Urinary bladder (tissue), 3 donors: ENCODE measurements at regions not wholly inside any gene's neighbourhood (a gene's known extent, or its start where the extent isn't known, plus 50 kb on each side); places are given as distances from the start of the nearest gene placed in this dataset.
"Not testable (repeated sequence)": the region's sequence is repeated elsewhere in the genome, so short reads cannot be mapped to it uniquely, and the experiment has no call there.

ENCODE experiments used
- DNase-seq: peaks from one replicate; pipeline ENCODE4 v3.0.0-alpha.2; 2015; ENCODE audit errors: extremely low spot score
- H3K27ac ChIP-seq: one replicate; pipeline ENCODE4 v1.5.1; 2013; ENCODE audit warnings: low read depth, mild to moderate bottlenecking, moderate library complexity
- H3K36me3 ChIP-seq: one replicate; pipeline ENCODE4 v1.6.1; 2013; ENCODE audit warnings: mild to moderate bottlenecking, moderate library complexity; ENCODE audit not compliant: insufficient read depth
- H3K4me1 ChIP-seq: one replicate; pipeline ENCODE4 v1.6.1; 2013; ENCODE audit warnings: mild to moderate bottlenecking, moderate library complexity; ENCODE audit not compliant: insufficient read depth
- H3K4me3 ChIP-seq: one replicate; pipeline ENCODE4 v1.5.1; 2013; ENCODE audit warnings: low read depth, low read length
- WGBS: extraction: QIAGEN DNeasy Blood & Tissue Kit; methylation state at CpG from one replicate; pipeline ENCODE4 v1.1.7; 2013; 5-methylcytosine and 5-hydroxymethylcytosine counted together
- donor health status: healthy with polysubstance abuse.
- donor health status: healthy.

DNA sequence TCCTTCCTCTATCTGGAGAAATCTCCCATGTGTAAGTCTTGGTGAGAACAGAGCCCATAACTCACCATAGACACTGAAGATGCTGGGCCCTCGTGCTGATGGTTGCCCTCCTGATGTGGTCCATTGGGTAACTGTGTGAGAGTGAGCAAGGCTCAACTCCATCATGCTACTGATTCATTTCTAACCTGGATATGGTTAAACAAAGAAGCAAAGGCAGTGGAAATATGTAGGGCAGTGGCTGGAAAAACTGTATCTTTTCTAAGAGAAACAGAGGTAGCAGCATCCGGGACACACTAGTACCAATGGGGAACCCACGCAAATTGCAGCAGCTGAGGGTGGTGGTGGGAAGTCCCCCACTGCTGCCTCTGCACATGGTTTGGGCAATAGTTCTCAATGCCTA is 221.7 kb downstream of the KLF6 start:
- no peak overlapping the region for H3K27ac ChIP-seq
- no peaks in the 10 kb centered on the region for H3K4me1 ChIP-seq
- whole genome bisulfite sequencing, result 91% methylated on average over 3 of the region's 3 CpGs
- H3K36me3 ChIP-seq, result no peaks in the 10 kb centered on the region
- no peak overlapping the region for H3K4me3 ChIP-seq
- DNase-seq, result no peak

DNA sequence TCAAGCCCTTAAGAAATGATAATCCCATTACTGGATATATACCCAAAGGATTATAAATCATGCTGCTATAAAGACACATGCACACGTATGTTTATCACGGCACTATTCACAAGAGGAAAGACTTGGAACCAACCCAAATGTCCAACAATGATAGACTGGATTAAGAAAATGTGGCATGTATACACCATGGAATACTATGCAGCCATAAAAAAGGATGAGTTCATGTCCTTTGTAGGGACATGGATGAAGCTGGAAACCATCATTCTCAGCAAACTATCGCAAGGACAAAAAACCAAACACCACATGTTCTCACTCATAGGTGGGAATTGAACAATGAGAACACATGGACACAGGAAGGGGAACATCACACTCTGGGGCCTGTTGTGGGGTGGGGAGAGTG is 224.4 kb downstream of the KLF6 start:
- H3K27ac ChIP-seq, H3K36me3 ChIP-seq, DNase-seq, H3K4me1 ChIP-seq, H3K4me3 ChIP-seq: not testable (repeated sequence)
- WGBS, result 61% methylated on average over 2 of the region's 3 CpGs

DNA sequence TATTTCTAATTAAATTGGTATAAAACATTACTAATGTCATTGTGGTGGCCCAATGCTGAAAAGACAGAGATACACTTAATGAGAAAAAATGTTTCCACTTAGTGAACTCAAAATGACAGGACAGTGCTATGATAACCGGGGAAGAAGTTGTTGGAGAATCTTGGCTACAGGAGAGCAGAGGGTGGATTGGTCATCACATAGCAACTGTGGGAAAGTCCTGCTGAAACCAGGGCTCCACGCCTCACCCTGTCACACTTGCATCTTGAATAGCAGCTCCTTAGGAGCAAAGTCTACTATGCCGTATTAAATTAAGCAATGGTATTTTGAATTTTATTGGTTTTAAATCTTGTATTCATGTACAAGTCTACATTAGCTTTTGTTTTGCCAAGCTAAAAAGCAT is 225.5 kb downstream of the KLF6 start:
- 92% methylated on average over 3 of the region's 3 CpGs for WGBS
- Histone ChIP-seq H3K4me3 (no peak overlapping the region), H3K36me3 (no peaks in the 10 kb centered on the region), H3K27ac (no peak overlapping the region), H3K4me1 (no peaks in the 10 kb centered on the region)
- DNase-seq, result no peak

DNA sequence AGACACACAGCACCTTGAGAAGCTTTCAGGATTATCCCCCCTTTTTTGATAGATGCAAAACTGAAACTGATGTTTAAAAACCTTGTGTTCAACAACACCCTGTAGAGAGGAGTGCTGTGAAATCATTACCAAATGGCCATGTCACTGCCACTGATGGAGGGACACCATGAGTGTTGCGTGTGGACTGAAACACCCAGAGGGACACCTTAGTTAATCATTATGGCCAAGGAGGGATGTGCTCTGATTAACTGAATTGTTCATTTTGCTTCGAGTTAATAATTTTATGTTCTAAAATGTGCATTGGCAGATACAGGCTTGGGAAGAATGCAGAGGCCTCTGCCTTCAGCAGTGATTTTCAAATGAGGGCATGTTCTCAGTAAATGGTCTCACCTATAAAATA is 226.0 kb downstream of the KLF6 start:
- no peak overlapping the region for H3K27ac ChIP-seq
- H3K36me3 ChIP-seq, result no peaks in the 10 kb centered on the region
- 95% methylated on average over 2 of the region's 2 CpGs for WGBS
- DNase-seq, result no peak
- no peaks in the 10 kb centered on the region for H3K4me1 ChIP-seq
- no peak overlapping the region for H3K4me3 ChIP-seq

DNA sequence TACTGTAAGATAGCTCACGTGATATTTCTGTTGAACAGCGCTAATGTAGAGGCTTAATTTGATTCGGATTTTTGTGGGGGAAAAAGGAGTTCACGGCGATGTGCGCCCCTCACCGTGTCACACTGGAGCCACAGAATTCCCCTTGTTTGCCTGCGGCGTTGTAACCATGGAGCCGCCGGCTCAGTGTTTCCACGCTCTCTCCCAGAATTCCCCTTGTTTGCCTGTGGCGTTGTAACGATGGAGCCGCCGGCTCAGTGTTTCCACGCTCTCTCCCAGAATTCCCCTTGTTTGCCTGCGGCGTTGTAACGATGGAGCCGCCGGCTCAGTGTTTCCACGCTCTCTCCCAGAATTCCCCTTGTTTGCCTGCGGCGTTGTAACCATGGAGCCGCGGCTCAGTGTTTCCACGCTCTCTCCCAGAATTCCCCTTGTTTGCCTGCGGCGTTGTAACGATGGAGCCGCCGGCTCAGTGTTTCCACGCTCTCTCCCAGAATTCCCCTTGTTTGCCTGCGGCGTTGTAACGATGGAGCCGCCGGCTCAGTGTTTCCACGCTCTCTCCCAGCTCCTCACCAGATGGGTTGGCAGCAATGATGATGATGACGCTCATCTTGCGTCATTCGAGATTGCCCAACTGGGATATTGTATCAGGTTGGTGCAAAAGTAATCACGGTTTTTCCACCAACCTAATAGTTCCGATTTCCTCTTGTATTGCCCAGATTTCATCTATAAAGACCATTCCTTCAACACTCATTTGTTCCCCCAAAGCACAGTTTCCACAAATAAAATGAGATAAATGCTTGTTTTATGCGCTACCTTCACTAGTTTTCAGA is 228.6 kb downstream of the KLF6 start:
- H3K4me3 ChIP-seq, result peak overlapping the region; percentile 17
- not testable (repeated sequence) for DNase-seq, H3K4me1 ChIP-seq, H3K27ac ChIP-seq, H3K36me3 ChIP-seq
- 83% methylated on average over 46 of the region's 46 CpGs for WGBS

DNA sequence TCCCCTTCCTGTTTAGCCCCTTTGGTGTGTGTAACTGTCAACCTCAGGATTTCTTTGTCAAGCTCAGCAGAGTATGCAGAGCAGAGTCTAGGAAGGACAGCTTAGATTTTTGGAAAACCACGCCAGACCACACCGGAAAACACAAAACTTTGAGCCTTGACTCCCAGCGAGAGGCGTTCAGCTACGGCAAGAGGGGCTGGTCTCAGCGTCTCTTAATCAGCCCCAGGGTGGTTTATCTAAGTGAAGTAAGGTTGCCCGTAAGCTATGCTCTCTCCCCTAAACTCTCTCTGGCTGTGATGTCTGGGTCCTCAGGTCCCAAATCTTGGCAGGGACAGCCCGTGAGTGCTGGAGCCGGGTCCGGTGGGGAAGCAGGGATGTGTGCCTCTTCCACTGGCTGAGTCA is 230.9 kb downstream of the KLF6 start:
- no peak overlapping the region for H3K4me3 ChIP-seq
- H3K27ac ChIP-seq, result no peak overlapping the region
- no peaks in the 10 kb centered on the region for H3K36me3 ChIP-seq
- DNase-seq, result no peak
- 63% methylated on average over 10 of the region's 10 CpGs for WGBS
- H3K4me1 ChIP-seq, result no peaks in the 10 kb centered on the region

DNA sequence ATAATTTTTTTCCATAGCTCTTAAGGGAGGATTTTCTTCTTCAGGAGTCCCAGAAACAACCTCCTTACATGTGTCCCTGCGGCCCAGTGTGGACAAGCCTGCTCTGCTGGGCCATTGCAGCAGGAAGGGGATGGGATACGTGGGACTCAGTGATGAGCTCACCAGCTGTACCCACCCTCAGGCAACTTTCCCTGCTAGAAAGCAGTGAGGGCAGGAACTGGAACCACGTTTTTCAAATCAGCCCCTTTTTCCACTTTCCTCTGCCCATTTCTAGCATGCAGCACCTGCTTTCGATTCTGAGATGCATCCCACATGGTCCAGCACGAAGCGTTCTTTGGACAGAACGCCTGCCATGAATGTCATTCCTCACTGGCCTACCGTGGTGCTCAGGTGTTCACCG is 232.7 kb downstream of the KLF6 start:
- Histone ChIP-seq H3K4me1 (no peaks in the 10 kb centered on the region), H3K4me3 (no peak overlapping the region), H3K27ac (no peak overlapping the region), H3K36me3 (no peaks in the 10 kb centered on the region)
- no peak for DNase-seq
- WGBS, result 86% methylated on average over 9 of the region's 9 CpGs

DNA sequence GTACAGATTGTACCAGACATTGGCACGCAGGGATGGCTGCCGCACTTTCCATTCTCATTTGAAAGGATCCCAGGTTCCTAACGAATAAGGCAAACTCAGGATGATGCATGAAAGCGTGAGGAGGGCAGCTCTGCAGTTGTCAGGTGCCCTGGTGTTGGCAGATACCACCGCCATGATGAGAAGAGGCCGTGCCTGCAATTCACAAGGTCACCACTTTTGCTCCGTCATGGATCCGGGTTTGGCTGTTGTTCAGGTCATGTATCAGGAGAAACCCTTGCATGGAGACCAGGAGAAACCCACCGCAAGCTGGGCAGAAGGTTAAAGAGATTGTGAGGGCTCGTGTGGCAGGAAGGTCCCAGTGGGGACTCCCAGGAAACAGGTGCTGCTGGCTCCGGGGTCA is 233.2 kb downstream of the KLF6 start:
- Histone ChIP-seq H3K4me3 (no peak overlapping the region), H3K27ac (no peak overlapping the region), H3K4me1 (no peaks in the 10 kb centered on the region), H3K36me3 (no peaks in the 10 kb centered on the region)
- no peak for DNase-seq
- WGBS, result 95% methylated on average over 11 of the region's 11 CpGs

DNA sequence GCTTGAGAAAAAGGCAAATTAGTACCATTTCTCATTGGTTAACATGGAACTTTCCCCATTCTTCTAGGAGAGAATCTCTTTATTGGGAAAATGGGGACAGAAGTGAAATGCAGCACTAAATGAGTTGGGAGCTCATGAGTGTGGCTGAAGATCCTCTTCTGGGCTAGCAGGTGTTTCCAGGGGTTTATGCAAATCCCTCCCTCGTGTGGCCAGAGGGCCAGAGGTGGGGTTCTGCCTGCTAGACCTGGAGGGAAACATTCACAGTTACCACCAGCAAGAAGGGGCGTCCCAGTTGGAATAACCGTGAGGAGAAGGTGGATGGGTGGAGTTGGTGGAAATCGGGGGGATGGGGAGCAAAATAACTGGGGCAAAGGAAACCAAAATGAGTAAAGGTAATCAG is 235.9 kb downstream of the KLF6 start:
- Histone ChIP-seq H3K27ac (no peak overlapping the region), H3K36me3 (no peaks in the 10 kb centered on the region), H3K4me3 (no peak overlapping the region), H3K4me1 (no peaks in the 10 kb centered on the region)
- no peak for DNase-seq
- 85% methylated on average over 4 of the region's 4 CpGs for WGBS

DNA sequence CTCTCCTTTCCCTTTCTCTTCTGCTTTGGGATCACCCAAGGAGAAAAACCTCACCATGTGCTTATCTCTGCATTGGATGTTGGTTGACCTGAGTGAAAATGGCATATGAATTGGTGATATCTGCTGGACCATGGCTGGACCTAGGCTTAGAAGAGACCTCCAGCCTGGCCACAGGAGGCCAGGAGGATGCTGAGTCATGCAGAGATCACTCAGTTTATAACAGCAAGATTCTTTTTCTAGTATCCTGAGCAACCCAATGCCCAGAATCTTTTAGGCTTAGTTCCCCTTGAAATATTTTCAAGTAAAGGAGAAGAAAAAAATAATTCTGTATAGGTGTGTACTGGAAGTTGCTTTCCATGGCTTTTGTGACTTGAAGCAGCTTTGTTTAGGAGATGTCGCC is 236.3 kb downstream of the KLF6 start:
- Histone ChIP-seq H3K36me3 (no peaks in the 10 kb centered on the region), H3K4me1 (no peaks in the 10 kb centered on the region), H3K4me3 (no peak overlapping the region), H3K27ac (no peak overlapping the region)
- DNase-seq, result no peak
- WGBS, result 98% methylated on average over 1 of the region's 1 CpG

DNA sequence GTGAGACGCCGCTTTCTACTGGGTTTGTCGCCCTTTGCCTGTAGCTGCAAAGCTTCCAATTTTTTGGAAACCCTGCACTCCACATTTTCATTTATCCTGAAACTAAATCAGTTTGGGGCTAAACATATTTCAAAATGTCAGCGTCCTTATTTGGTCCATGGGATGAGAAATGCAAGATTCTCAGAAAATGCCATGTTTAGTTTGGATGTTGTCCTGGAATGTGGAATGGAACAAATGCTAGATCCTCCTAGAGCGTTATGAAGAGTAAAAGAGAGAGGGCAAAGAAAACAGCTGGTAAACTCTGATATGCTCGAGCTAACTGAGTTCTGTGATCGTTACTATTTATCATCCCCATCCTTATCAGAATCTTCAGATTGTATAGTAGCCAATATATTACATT is 236.9 kb downstream of the KLF6 start:
- 59% methylated on average over 7 of the region's 7 CpGs for WGBS
- no peak overlapping the region for H3K27ac ChIP-seq

DNA sequence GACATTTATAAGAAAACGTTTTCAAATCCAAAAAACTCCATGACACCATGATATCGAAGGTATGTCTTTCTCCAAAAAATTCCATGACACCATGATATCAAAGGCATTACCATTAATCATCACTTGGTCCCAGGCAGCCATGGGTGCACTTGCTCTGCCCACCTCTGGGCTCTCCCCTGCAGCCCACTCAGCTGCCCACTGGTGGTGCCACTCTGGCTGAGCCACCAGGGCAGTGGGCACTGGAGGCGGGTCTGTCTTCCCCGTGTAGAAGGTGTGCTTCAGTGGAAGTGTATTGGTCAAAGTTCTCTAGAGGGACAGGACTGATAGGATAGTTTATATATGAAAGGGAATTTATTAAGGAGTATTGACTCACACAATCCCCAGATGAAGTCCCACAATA is 240.4 kb downstream of the KLF6 start:
- no peaks in the 10 kb centered on the region for H3K4me1 ChIP-seq
- no peaks in the 10 kb centered on the region for H3K36me3 ChIP-seq
- DNase-seq, result no peak
- no peak overlapping the region for H3K4me3 ChIP-seq
- no peak overlapping the region for H3K27ac ChIP-seq
- WGBS, result 94% methylated on average over 4 of the region's 4 CpGs

More for the DNA sequence above, 236.9 kb downstream of the KLF6 start:
- H3K4me3 ChIP-seq, result no peak overlapping the region
- no peaks in the 10 kb centered on the region for H3K4me1 ChIP-seq
- DNase-seq, result no peak
- H3K36me3 ChIP-seq, result no peaks in the 10 kb centered on the region

DNA sequence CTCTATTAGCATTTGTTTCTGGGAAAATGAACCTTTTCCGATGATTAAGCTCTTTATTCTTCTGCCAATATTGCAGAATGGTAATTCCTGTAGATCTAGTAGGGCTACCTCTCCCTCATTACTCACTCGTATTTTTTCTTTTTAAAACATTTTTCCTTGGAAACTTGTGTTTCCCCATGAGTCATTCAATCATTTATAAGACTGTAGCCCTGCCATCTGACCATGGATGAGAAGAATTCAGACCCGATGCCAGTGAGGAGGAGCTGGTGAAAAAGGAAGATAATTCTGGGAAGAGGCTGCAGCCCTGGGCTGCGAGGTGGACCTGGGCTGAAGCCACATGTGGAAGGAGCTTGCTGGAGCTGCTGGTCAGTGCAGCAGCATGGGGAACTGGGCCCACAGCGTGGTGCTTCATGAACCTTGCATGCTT is 242.8 kb downstream of the KLF6 start:
- H3K27ac ChIP-seq, result no peak overlapping the region
- no peaks in the 10 kb centered on the region for H3K4me1 ChIP-seq
- 59% methylated on average over 5 of the region's 5 CpGs for WGBS
- no peak overlapping the region for H3K4me3 ChIP-seq
- H3K36me3 ChIP-seq, result no peaks in the 10 kb centered on the region
- no peak for DNase-seq

DNA sequence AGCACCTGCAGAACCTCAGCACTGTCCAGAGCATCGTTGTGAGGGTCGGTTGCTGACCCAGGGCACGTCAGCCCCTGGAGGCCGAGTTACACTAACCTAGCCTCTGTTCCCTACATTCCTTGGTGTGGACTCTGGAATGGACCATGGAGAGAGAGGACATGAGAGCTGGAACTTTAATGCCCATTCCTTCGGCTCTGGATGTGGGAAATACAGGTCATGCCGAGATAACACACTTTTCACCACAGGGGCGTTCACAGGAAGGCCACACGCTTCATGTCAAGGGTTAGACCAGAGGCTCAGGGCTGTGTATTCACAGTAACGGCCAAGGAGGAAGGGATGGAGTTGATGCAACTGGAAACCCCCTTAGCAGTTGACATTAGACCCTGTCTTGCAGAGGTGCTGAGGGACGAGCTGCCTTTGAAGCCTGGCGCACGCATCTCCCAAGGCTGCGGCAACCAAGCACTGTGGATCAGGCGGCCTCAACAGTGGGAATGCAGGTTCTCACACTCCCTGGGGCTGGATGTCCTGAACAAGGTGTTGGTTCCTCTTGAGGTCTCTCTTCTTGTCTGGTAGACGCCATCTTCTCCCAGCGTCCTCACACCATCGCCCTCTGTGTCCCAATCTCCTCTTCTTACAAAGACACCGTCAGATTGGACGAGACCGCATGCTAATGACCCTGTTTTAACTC is 245.2 kb downstream of the KLF6 start:
- DNase-seq, result no peak
- 95% methylated on average over 20 of the region's 20 CpGs for WGBS
- no peaks in the 10 kb centered on the region for H3K36me3 ChIP-seq
- H3K4me1 ChIP-seq, result no peaks in the 10 kb centered on the region
- no peak overlapping the region for H3K4me3 ChIP-seq
- H3K27ac ChIP-seq, result no peak overlapping the region
